Heart left ventricle (tissue), 16 donors: ENCODE measurements at regions not wholly inside any gene's neighbourhood (a gene's known extent, or its start where the extent isn't known, plus 50 kb on each side); places are given as distances from the start of the nearest gene placed in this dataset.

ENCODE experiments used
- ATAC-seq, 4 donors: fragments of 200-7000 bp; cut with Tn5 transposase; one replicate each; pipeline ENCODE4 v1.9.1; 2020 to 2022; ENCODE audit warnings: moderate library complexity in 4 of 4, mild to moderate bottlenecking in 3 of 4, moderate number of reproducible peaks in 1 of 4
- DNase-seq, 5 donors: peaks; one replicate each; pipeline ENCODE4 v3.0.0-alpha.2; 2020
- H3K27ac ChIP-seq, 12 donors: fragments of 200-600 bp; sonication (generic) in 4 of 12; one replicate each; pipeline versions ENCODE4 v1.5.0 to v1.8.0; 2016 to 2022; ENCODE audit warnings: mild to moderate bottlenecking in 2 of 12
- H3K27me3 ChIP-seq, 9 donors: fragments of 200-600 bp; sonication (generic) in 2 of 9; one replicate each; pipeline versions ENCODE4 v1.5.1 to v1.8.0; 2016 to 2022; ENCODE audit warnings: mild to moderate bottlenecking in 3 of 9
- H3K36me3 ChIP-seq, 9 donors: fragments of 200-600 bp; sonication (generic) in 2 of 9; one replicate each; pipeline versions ENCODE4 v1.5.0 to v1.8.0; 2018 to 2022; ENCODE audit warnings: mild to moderate bottlenecking in 2 of 9
- H3K4me1 ChIP-seq, 12 donors: fragments of 200-600 bp; sonication (generic) in 4 of 12; one replicate each; pipeline versions ENCODE4 v1.5.0 to v1.8.0; 2016 to 2022; ENCODE audit warnings: mild to moderate bottlenecking in 3 of 12
- H3K4me3 ChIP-seq, 12 donors: fragments of 200-600 bp; sonication (generic) in 4 of 12; one replicate each; pipeline versions ENCODE4 v1.5.0 to v1.8.0; 2017 to 2022; ENCODE audit warnings: mild to moderate bottlenecking in 9 of 12, moderate library complexity in 4 of 12
- H3K9me3 ChIP-seq, 12 donors: fragments of 200-600 bp; sonication (generic) in 4 of 12; one replicate each; pipeline versions ENCODE4 v1.5.0 to v1.8.0; 2016 to 2022; ENCODE audit warnings: mild to moderate bottlenecking in 1 of 12
- POLR2A ChIP-seq, 2 donors: fragments of 450-650 bp; IDR thresholded peaks; one replicate each; pipeline ENCODE4 v1.6.1; 2017; ENCODE audit warnings: antibody characterized with exemption in 2 of 2, mild to moderate bottlenecking in 2 of 2, moderate library complexity in 2 of 2
- WGBS, 4 donors: extraction: QIAGEN DNeasy Blood & Tissue Kit in 2 of 4; methylation state at CpG; one replicate each; pipeline versions ENCODE4 v1.1.5 to v1.1.7; 2013 to 2018; 5-methylcytosine and 5-hydroxymethylcytosine counted together
- intact Hi-C, 10 donors: fragments of 100-400 bp; cut with DNase I; formaldehyde crosslinking; loops; one replicate each; pipeline versions ENCODE4 v1.11.1 to v1.14.2; 2022
- TF ChIP-seq, protein P1 (sequence below), 12 donors: fragments of 200-600 bp; sonication (generic) in 4 of 12; IDR thresholded peaks; one replicate each; pipeline versions ENCODE4 v1.5.0 to v1.8.0; 2018 to 2022; ENCODE audit warnings: antibody characterized with exemption in 12 of 12, mild to moderate bottlenecking in 5 of 12
- donor health status: ischemic (EF 13 %, LVEDD 7.1; RV severe dilation, severe dysfunction).
- donor health status: healthy with polysubstance abuse.
- donor health status: DM: no; HTN: yes; CAD: no.
- donor health status: DM: no; HTN: no; CAD: no.
- donor health status: ischemic (EF 25% LVEDD 6.9; RV normal size, moderate dysfunction).
- donor health status: ischemic (EF 25% LVEDD 5.7; RV mildly dilated, moderate dysfunction).
- donor health status: healthy.
- donor health status: DM: yes; HTN: yes; CAD: no.
- donor health status: ischemic (EF 35%, LVEDD 5.7; RV mildly dilated, moderate dysfunction).
- donor health status: nonischemic (EF 11% LVEDD 7.7; RV severe dilation, severe dysfunction).
- donor health status: DM: yes; HTN: yes; CAD: no.
- donor health status: PGD.
- donor health status: ischemic (EF 29% LVEDD 5.4; RV normal size, mild dysfunction).
- donor health status: nonischemic (EF 23%, LVEDD 6.1; RV moderate dilation, normal function).

- intact Hi-C loops: no loop called here
- TF ChIP-seq, protein P1, sequence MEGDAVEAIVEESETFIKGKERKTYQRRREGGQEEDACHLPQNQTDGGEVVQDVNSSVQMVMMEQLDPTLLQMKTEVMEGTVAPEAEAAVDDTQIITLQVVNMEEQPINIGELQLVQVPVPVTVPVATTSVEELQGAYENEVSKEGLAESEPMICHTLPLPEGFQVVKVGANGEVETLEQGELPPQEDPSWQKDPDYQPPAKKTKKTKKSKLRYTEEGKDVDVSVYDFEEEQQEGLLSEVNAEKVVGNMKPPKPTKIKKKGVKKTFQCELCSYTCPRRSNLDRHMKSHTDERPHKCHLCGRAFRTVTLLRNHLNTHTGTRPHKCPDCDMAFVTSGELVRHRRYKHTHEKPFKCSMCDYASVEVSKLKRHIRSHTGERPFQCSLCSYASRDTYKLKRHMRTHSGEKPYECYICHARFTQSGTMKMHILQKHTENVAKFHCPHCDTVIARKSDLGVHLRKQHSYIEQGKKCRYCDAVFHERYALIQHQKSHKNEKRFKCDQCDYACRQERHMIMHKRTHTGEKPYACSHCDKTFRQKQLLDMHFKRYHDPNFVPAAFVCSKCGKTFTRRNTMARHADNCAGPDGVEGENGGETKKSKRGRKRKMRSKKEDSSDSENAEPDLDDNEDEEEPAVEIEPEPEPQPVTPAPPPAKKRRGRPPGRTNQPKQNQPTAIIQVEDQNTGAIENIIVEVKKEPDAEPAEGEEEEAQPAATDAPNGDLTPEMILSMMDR (IDR thresholded peaks at IDR 0.05): no peak
- TF ChIP-seq POLR2A (IDR thresholded peaks at IDR 0.05): no peak
- no peak for ATAC-seq
- no peaks in the 10 kb centered on the region for H3K9me3 ChIP-seq
- H3K27ac ChIP-seq: no peak overlapping the region
- H3K4me3 ChIP-seq: no peak overlapping the region
- no peaks in the 10 kb centered on the region for H3K36me3 ChIP-seq
- peaks cover 0 to 7% (median 0%) of the 10 kb centered on the region in 12 donors for H3K4me1 ChIP-seq
- DNase-seq: no peak
- no peaks in the 10 kb centered on the region for H3K27me3 ChIP-seq
Observed at GRCh38 chr10:93222876-93223275, 149.2 kb downstream of the CYP26A1 start.

DNA sequence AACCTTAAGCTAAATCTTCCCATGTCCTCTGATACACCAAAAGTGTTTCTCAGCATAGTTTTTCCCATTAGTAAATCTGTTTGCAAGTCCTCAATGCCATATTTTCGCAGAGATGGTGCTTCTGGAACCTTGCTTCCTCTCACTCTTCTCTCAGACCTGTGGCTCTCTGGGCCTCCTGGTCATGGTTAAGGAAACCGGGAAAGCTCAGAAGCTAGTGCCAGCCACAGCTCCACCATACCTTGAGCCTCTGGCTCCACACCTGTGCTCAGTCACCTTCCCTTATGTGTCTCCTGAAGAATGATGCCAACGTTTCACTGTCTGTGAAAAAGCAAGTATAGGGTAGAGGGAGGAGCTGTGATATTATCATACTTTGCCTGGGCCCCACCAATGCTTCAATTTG, 149.6 kb downstream of the CYP26A1 start:
- H3K4me3 ChIP-seq: no peak overlapping the region
- ATAC-seq: no peak
- WGBS, 4 donors: 89 to 96% (median 93%) methylated on average over 3 of the region's 3 CpGs
- intact Hi-C loops: no loop called here
- no peaks in the 10 kb centered on the region for H3K9me3 ChIP-seq
- no peak overlapping the region for H3K27ac ChIP-seq
- DNase-seq: no peak
- H3K36me3 ChIP-seq: no peaks in the 10 kb centered on the region
- peaks cover 0 to 7% (median 0%) of the 10 kb centered on the region in 12 donors for H3K4me1 ChIP-seq
- no peaks in the 10 kb centered on the region for H3K27me3 ChIP-seq
- no peak for TF ChIP-seq POLR2A (IDR thresholded peaks at IDR 0.05)
- TF ChIP-seq, protein P1 (IDR thresholded peaks at IDR 0.05): no peak

DNA sequence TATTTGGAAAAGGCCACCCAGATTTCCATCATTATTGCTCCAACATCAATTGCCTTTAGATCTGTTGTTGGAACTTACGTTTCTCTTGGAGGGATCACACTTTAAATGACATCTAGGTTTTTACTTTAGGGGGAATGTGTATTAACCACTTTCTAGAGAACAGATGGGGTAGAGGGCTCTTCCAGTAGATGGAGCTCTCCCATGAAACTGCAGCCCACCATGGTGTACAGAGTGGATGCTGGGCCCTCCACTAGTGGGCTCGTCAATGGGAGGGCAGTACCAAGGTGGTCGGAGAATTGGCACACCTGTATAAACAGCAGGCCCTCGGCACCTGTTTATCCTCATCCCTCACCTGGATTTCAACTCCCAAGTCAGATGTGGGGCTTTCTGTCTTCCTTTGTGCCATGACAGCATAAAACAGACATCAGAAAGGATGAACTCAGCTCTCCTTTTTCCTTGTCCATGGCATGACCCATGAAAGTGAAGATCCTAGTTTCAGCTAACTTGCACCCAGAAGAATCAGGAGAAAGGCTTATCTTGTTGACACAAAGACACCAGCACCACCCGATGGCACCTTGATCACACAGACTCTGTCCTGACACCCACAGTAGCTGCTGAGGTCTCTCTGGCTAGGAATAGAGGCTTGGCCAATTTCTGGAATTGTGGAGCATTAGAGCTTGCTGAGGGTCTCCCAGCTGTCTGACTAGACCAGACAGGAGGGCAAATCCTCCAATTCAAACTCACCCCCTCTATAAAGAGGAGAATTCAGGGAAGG, 150.5 kb downstream of the CYP26A1 start:
- TF ChIP-seq, protein P1 (IDR thresholded peaks at IDR 0.05): no peak
- TF ChIP-seq POLR2A (IDR thresholded peaks at IDR 0.05): no peak
- no peak overlapping the region for H3K27ac ChIP-seq
- WGBS, 4 donors: 82 to 95% (median 89%) methylated on average over 5 of the region's 5 CpGs
- no peaks in the 10 kb centered on the region for H3K27me3 ChIP-seq
- intact Hi-C loops: no loop called here
- no peaks in the 10 kb centered on the region for H3K9me3 ChIP-seq
- no peak overlapping the region for H3K4me3 ChIP-seq
- H3K4me1 ChIP-seq: peaks cover 0 to 7% (median 0%) of the 10 kb centered on the region in 12 donors
- ATAC-seq: no peak
- no peaks in the 10 kb centered on the region for H3K36me3 ChIP-seq
- no peak for DNase-seq

DNA sequence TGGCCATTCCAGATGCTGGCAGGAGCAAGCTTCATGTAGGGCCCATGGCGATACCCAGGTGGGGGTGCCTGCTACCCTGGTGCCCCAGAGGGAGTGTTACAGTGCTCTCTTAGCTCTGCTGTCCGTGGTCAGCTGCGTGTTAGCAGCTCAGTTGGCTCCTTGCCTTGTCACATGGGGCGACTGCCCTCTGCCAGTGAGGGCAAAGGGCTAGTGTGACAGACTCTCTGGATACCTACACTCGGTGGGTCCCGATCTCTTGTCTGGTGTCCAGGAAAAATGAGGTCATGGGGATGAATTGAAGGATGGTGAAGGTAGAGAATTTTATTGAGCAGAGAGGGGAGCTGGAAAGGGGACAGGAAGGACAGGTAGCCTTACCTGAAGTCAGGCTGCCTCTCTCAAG, 152.2 kb downstream of the CYP26A1 start:
- Histone ChIP-seq H3K27ac (no peak overlapping the region), H3K4me1 (peaks cover 0 to 7% (median 0%) of the 10 kb centered on the region in 12 donors), H3K9me3 (no peaks in the 10 kb centered on the region), H3K36me3 (no peaks in the 10 kb centered on the region), H3K27me3 (no peaks in the 10 kb centered on the region), H3K4me3 (no peak overlapping the region)
- no peak for DNase-seq
- WGBS, 4 donors: 39 to 60% (median 55%) methylated on average over 3 to 6 of the region's 6 CpGs
- no peak for ATAC-seq
- intact Hi-C loops: no loop called here
- no peak for TF ChIP-seq POLR2A (IDR thresholded peaks at IDR 0.05)
- TF ChIP-seq, protein P1 (IDR thresholded peaks at IDR 0.05): no peak
